ENCODE measurements at regions not wholly inside any gene's neighbourhood (a gene's known extent, or its start where the extent isn't known, plus 50 kb on each side); places are given as distances from the start of the nearest gene placed in this dataset.
A peak's percentile ranks its signal among the peaks of the same experiment; 100 is the strongest.

- DNase-seq (ENCODE audit: insufficient read length, low spot score): no peak
- FAIRE-seq: no peak
These were observed 143.7 kb downstream of the ACTBL2 start for GRCh38 chr5:57338868-57339340.

GRCh38 chr5:57338068-57338867 lies 144.3 kb downstream of the ACTBL2 start:
- no peak for DNase-seq (ENCODE audit: insufficient read length, low spot score)
- FAIRE-seq: peak; percentile 64

GRCh38 chr5:57335092-57335660 lies 147.4 kb downstream of the ACTBL2 start:
- no peak for DNase-seq (ENCODE audit: insufficient read length, low spot score)
- FAIRE-seq: no peak

GRCh38 chr5:57334475-57334874 lies 148.1 kb downstream of the ACTBL2 start:
- no peak for DNase-seq (ENCODE audit: insufficient read length, low spot score)
- no peak for FAIRE-seq

GRCh38 chr5:57332361-57332760 lies 150.2 kb downstream of the ACTBL2 start:
- DNase-seq (ENCODE audit: insufficient read length, low spot score): no peak
- no peak for FAIRE-seq

GRCh38 chr5:57327561-57328367 lies 153.9 kb downstream of the GPBP1 start:
- no peak for DNase-seq (ENCODE audit: insufficient read length, low spot score)

GRCh38 chr5:57325678-57326397 lies 152.0 kb downstream of the GPBP1 start:
- no peak for FAIRE-seq

More at GRCh38 chr5:57327561-57328367, 153.9 kb downstream of the GPBP1 start:
- FAIRE-seq: no peak

GRCh38 chr5:57324861-57325260 lies 151.0 kb downstream of the GPBP1 start:
- FAIRE-seq (no peak), DNase-seq (ENCODE audit: insufficient read length, low spot score) (no peak)

More at GRCh38 chr5:57325678-57326397, 152.0 kb downstream of the GPBP1 start:
- DNase-seq (ENCODE audit: insufficient read length, low spot score): no peak

GRCh38 chr5:57324181-57324580 lies 150.3 kb downstream of the GPBP1 start:
- DNase-seq (ENCODE audit: insufficient read length, low spot score): no peak
- no peak for FAIRE-seq

GRCh38 chr5:57320582-57320981 lies 146.7 kb downstream of the GPBP1 start:
- FAIRE-seq: no peak
- DNase-seq (ENCODE audit: insufficient read length, low spot score): no peak

GRCh38 chr5:57319628-57320027 lies 145.8 kb downstream of the GPBP1 start:
- FAIRE-seq (no peak), DNase-seq (ENCODE audit: insufficient read length, low spot score) (no peak)

GRCh38 chr5:57318251-57318650 lies 144.4 kb downstream of the GPBP1 start:
- no peak for DNase-seq (ENCODE audit: insufficient read length, low spot score)
- FAIRE-seq: no peak

GRCh38 chr5:57317341-57317740 lies 143.5 kb downstream of the GPBP1 start:
- no peak for FAIRE-seq
- no peak for DNase-seq (ENCODE audit: insufficient read length, low spot score)

GRCh38 chr5:57316798-57317327 lies 143.0 kb downstream of the GPBP1 start:
- DNase-seq (ENCODE audit: insufficient read length, low spot score) (no peak), FAIRE-seq (no peak)

GRCh38 chr5:57315941-57316340 lies 142.1 kb downstream of the GPBP1 start:
- DNase-seq (ENCODE audit: insufficient read length, low spot score) (no peak), FAIRE-seq (no peak)

All from GM19239 (cell line).